HG02973 (cell line): ENCODE measurements at regions not wholly inside any gene's neighbourhood (a gene's known extent, or its start where the extent isn't known, plus 50 kb on each side); places are given as distances from the start of the nearest gene placed in this dataset.
A peak's percentile ranks its signal among the peaks of the same experiment; 100 is the strongest.

Experiments
- ATAC-seq: cut with Tn5 transposase; IDR thresholded peaks from one replicate; pipeline ENCODE4 v1.9.1; 2021; ENCODE audit warnings: moderate library complexity; ENCODE audit not compliant: unreplicated experiment

DNA sequence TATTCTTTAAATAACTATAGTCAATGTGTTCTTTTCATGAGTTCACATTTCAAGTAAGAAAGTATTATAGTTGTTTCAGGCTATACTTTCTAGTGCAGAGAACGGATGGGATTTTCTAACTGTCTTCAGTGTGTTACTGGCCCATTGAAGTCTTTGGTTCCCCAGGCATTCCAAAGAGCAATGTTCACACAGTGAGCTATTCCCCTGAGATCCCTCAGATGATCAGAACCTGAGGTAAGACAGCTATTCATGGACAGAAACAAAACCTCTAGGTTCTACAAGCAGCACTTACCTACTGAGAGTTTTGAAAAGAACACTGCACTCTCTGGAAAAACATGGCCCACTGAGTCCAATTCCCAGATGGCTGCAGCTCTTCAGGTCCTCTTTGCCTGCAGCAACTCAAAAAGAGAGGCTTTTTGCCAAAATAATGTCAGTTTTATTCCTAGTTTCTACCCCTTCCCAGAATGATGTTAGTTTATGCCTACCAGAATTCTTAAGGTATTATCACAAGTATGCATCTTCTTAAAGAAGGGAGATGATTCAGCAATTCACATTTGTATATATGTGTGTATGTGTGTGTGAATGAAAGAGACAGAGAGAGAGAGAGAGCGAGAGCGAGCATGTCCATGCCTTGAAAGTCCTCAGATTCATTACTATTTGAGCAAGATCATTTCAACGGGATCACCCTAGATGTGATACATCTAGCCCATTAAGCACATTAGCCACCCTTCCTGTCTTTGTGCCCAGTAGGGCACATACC is 146.1 kb downstream of the PDHA2 start:
- ATAC-seq = no peak

DNA sequence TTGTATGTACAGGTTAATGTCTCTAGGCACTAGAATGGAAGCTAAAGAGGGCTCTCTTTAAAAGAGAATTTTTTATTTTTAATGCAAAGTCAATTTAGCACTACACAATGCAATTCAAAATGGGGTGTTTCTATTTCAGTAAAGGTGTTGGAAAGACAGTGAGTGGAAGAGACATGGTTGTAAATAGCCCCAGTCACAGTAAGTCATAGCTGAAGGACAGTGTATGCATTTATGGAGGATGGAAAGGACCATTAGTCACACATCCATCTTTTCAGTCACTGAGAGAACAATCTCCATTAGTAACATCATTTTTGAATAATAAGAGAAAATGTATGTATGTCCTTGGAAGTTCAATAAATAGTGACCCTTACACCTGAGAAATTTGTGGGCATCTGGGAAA is 148.0 kb downstream of the PDHA2 start:
- no peak for ATAC-seq

DNA sequence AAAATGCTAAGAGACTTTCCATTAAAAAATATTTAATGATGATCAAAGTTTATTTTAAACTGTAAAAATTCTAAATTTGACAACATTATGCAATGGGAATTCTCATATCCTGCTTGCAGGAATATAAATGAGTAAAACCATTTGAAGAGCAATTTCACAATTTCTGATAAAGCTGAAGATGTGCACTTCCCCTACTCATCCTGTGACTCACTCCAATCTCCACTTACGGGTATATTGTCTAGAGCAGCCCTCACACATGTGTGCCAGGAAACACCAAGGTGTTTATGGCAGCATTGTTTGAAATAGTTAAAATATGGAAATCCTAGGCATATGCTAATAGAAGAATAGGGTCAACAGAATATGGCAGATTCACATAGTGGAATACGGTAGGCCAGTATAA is 158.4 kb downstream of the PDHA2 start:
- ATAC-seq = no peak

GRCh38 chr4:96003951-96004740 is 164.3 kb downstream of the PDHA2 start:
- no peak for ATAC-seq

DNA sequence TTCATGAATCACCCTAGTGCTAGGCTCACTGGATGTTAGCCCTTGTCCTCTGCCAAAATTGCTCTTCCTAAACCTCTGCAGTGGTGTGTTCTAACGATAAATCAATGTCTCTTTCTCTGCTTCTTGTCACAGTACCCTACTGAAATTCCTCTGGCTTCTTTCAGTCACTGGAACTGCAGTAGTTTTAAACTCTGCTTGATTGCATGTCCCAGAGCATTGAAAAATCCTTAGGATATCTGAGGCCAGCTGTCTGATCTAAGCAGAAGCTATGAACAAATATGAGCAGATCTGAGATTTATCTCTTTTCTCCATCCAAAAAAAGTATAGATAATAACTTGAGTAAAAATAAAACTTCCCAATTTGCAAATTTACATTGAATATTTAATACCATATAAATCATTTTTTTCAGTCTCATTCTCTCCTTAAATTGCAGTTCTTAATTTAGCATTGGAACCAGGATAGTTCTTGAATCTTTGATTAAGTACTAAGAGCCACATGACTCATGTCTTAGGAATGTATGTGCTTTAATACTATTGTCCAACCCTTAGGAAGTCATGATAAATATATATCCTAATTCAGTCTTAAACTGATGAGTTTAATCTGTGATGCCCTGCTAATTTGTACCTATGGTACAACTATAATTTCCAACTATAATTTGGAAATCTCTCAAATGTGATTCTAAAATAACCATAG is 169.7 kb downstream of the PDHA2 start:
- ATAC-seq = no peak

GRCh38 chr4:96012687-96013086 is 172.8 kb downstream of the PDHA2 start:
- ATAC-seq = no peak

- peak; percentile 98 for ATAC-seq
These were observed 176.9 kb downstream of the PDHA2 start for GRCh38 chr4:96016634-96017299.

DNA sequence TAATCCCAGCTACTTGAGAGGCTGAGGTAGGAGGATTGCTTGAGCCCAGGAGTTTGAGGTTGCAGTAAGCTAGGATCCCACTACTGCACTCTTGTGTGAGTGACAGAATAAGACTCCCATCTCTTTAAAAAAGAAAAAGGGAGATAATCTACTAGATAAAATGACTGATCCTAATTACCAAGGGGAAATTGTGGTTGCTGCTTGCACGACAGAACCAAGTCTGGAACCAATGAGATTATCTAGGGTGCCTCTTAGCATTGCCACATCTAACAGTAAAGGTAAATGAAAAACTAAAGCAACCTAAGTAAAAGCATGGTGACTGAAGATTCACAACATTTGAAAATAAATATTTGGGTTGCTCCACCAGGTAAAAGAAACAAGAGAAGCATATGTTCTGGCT is 185.1 kb downstream of the PDHA2 start:
- no peak for ATAC-seq

- ATAC-seq = no peak
These were observed 195.8 kb downstream of the PDHA2 start for GRCh38 chr4:96035727-96036126.

DNA sequence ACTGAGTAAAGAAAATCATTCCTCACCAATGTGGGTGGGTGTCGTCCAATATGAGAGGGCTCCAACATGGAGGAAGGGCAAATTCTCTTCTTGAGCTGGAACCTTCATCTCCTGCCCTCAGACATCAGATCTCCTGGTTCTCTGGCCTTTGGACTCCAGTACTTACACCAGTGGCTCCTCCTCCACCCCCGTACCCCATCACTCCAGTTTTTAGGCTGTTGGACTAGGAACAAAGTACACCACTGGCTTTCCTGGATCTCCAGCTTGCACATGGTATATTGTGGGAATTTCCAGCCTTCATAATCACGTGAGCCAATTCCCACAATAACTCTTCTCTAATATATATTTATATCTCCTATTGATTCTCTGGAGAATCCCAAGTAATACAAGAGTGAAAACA is 196.9 kb downstream of the PDHA2 start:
- ATAC-seq = no peak

DNA sequence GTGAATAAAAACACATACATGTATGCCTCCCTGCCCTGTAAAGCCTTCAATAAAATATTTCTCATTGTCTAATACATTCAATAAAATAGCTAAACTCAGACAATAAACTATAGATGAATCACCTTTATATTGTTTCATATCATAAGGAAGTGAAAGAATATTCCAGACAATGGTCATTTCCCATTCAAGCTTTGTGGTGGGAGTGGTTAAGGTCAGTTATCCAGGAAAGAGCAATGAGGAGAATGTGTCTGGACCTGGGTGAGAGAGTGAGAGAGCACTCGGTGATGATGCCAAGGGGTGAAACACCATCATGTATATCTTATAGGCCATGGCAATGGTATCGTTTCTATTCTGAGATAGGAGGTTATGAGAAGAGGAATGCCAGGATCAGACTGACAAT is 197.8 kb downstream of the PDHA2 start:
- no peak for ATAC-seq

GRCh38 chr4:96039217-96039616 is 199.3 kb downstream of the PDHA2 start:
- no peak for ATAC-seq

- ATAC-seq = no peak
These were observed 200.0 kb downstream of the PDHA2 start for GRCh38 chr4:96039803-96040436.

GRCh38 chr4:96044971-96045370 is 205.1 kb downstream of the PDHA2 start:
- no peak for ATAC-seq

DNA sequence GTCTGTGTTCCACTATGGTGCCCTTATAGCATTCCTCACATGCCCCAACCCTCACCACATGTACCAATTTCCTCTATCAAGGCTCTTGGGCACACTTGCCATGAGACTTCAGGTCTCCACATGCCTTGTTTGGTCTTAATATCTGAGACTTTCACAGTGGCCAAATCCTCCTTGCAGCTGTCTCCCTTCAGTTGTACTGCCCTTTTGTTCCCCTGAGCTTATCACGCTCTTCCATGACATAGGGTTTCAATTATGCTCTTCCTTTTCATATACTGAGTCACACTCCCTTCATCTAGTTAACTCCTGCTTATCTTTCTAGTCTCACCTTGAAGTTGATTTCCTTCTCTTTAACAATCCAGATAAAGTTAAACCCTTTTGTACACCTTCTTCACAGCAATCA is 212.9 kb downstream of the PDHA2 start:
- ATAC-seq = no peak

- ATAC-seq = no peak
These were observed 216.5 kb downstream of the PDHA2 start for GRCh38 chr4:96056346-96056934.

GRCh38 chr4:96063639-96064038 is 223.7 kb downstream of the PDHA2 start:
- ATAC-seq = no peak

- ATAC-seq = no peak
These were observed 233.6 kb downstream of the PDHA2 start for GRCh38 chr4:96073461-96073860.

DNA sequence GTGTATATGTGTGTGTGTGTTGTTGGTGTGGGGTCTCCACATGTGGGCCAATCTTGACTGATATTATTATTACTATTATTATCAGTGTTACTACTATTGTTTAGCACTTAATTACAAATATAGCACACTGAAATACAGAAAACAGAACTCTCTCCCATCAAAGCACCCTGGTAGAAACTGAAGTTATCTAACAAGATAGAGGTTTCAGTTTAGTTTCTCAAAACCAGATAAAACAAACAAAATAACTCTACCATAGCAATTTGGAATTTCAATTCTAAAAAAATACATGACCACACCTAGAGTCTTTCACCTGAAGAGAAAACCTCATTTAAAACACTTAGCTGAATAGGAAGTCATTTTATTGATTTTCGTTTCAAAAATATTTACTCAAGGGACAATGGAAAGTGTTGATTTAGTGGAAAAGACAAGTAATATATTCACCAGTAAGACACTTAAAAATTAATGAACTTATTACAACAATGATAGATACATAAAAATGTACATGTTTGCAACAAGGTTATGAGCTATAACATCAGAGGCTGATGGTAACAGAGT is 252.3 kb downstream of the PDHA2 start:
- ATAC-seq = peak; percentile 59

- no peak for ATAC-seq
These were observed 253.2 kb downstream of the PDHA2 start for GRCh38 chr4:96093057-96093456.
